Ectodermal cell (in vitro differentiated cells): ENCODE measurements at regions not wholly inside any gene's neighbourhood (a gene's known extent, or its start where the extent isn't known, plus 50 kb on each side); places are given as distances from the start of the nearest gene placed in this dataset.

Experiments used
- H3K27ac ChIP-seq: 2 replicates; pipeline ENCODE4 v1.7.0; 2013; ENCODE audit warnings: mild to moderate bottlenecking, low read depth, low read length; ENCODE audit not compliant: insufficient read depth, poor library complexity, severe bottlenecking
- H3K27me3 ChIP-seq: 2 replicates; pipeline ENCODE4 v1.7.0; 2013; ENCODE audit warnings: mild to moderate bottlenecking, low read length; ENCODE audit not compliant: insufficient read depth, control insufficient read depth, poor library complexity, severe bottlenecking
- H3K36me3 ChIP-seq: one replicate; pipeline ENCODE4 v1.7.0; 2013; ENCODE audit warnings: low read length; ENCODE audit not compliant: control insufficient read depth, insufficient read depth
- H3K4me1 ChIP-seq: one replicate; pipeline ENCODE4 v1.7.0; 2013; ENCODE audit warnings: low read length; ENCODE audit not compliant: control insufficient read depth, insufficient read depth
- H3K4me3 ChIP-seq: 2 replicates; pipeline ENCODE4 v1.7.0; 2013; ENCODE audit warnings: low read depth, low read length, control low read depth; ENCODE audit not compliant: insufficient read depth
- H3K9me3 ChIP-seq: 2 replicates; pipeline ENCODE4 v1.7.0; 2013; ENCODE audit warnings: mild to moderate bottlenecking, low read length, moderate library complexity; ENCODE audit not compliant: control insufficient read depth
- WGBS, 2 experiments: methylation state at CpG; one replicate each; pipeline ENCODE4 v1.1.7; 2013; ENCODE audit warnings: missing lambda C conversion rate in 2 of 2; 5-methylcytosine and 5-hydroxymethylcytosine counted together

DNA sequence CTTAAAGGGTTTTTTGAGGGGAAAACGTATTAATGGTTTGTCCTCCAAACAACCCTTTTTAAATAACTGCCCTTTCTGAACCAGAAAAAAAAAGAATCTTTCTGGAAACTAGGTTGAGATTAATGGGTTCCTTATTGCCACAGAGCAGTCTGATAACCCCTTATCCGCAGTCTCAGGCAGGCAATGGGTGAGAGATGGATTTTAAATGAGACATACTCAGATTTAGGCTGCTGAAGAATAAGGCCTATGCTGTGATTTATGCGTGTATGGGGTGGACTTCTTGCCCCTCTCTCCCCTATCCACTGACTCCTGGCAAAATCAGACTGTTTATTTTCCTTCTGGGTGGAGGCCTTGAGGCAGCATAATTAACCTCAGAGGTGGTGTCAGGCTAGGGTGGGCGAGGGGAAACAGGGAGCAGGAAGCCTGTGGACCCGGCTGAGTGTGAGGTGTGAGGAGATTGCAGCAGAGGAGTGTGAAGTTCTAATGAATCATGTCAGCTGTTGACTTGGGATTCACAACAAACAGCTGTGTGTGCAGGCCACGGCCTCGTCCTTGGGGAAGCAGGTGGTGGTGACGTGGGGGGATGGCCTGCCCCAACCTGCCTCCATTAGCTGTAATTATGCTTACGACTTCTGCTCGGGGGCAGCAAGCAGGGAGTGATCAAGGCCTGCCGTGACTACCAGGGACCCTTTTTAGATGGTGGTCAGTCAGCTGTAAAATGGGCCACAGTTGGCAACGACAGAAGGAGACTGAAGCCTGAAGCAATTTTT is 196.4 kb downstream of the SEMA6A start:
- no peaks in the 10 kb centered on the region for H3K9me3 ChIP-seq
- peaks cover 18% of the 10 kb centered on the region for H3K4me1 ChIP-seq
- no peaks in the 10 kb centered on the region for H3K27me3 ChIP-seq
- H3K4me3 ChIP-seq: no peak overlapping the region
- WGBS, 2 experiments: 80% methylated on average over 11 to 12 of the region's 12 CpGs
- H3K27ac ChIP-seq: peak overlapping the region; percentile 3
- no peaks in the 10 kb centered on the region for H3K36me3 ChIP-seq

DNA sequence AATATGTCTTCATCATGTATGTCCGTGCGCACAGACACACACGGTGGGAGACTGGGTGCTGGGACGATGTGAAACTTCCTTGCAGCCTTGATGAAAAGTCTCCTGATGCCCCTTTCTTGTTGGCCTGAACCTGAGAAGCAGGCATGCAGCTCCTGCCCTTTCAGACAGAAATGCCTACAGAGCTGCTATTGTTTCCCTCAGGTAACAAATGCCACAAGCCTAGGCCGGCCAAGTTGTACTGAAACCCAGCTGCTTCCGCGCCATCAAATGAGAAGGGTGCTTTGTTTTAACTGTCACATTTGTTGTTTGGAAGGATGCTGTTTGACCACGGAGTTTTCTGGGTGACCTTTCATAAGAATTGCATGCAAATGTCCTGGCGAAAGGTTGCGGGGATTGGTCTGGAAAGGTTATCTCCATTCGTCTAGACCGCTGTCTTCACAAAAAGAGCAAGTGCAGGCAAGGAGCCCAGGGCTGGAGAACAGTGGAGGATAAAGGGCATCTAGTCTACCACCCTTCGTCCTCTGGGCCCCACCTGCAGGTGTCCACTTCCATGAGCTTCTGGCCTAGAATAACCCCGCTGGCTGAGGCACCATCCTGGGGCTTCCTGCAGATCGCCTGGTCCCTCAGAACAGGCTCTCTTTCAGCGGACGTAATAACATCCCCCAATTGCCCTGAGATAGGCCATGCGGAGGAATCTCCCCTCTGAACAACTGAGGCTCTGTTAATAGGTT is 197.2 kb downstream of the SEMA6A start:
- no peak overlapping the region for H3K4me3 ChIP-seq
- no peaks in the 10 kb centered on the region for H3K9me3 ChIP-seq
- H3K27me3 ChIP-seq: no peaks in the 10 kb centered on the region
- 82% methylated on average over 18 of the region's 18 CpGs for WGBS, 2 experiments
- no peak overlapping the region for H3K27ac ChIP-seq
- peaks cover 16% of the 10 kb centered on the region for H3K4me1 ChIP-seq
- H3K36me3 ChIP-seq: no peaks in the 10 kb centered on the region

DNA sequence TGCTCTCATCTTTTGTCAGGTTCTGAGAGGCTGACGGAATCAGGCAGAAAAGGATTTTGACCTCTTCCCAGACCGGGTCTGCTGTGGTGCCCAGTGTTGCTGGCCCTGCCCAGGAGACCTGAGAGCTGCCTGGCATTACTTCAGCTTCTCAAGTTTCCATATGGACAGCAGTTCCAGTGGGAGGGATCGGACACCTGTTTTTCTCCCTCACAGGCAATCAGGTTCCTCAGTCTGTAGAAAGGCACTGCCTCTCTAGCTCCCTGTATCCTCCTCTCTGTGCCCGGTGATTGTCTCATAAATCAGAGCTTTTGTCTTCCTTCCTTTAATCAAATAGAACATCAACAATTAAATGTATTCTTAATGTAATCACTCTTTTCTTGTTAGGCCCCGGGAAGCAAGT is 198.7 kb downstream of the SEMA6A start:
- no peaks in the 10 kb centered on the region for H3K9me3 ChIP-seq
- H3K4me3 ChIP-seq: no peak overlapping the region
- H3K27ac ChIP-seq: no peak overlapping the region
- WGBS, 2 experiments: 77% methylated on average over 5 of the region's 5 CpGs
- no peaks in the 10 kb centered on the region for H3K36me3 ChIP-seq
- H3K27me3 ChIP-seq: no peaks in the 10 kb centered on the region
- H3K4me1 ChIP-seq: peaks cover 12% of the 10 kb centered on the region

DNA sequence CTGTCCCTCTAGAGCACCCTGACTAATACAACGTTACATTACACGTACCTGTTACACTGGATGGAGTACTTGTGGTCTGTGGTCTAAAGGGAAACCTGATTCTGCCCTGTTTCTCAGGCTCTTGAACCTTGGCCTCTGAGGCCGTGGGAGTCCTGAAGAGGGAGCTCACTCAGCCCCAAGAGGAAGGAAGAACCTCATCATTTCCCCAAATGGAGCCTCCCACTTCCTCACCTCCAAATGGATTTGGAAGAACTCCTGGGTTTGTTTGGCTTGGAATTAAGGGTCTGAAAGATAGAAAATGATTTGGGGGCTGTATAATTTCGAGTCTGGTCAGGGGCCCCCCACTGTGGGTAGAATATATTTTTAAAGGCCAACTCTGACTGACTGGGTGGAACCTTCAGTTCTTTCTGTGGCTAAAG is 200.2 kb downstream of the SEMA6A start:
- no peaks in the 10 kb centered on the region for H3K27me3 ChIP-seq
- H3K36me3 ChIP-seq: no peaks in the 10 kb centered on the region
- no peak overlapping the region for H3K27ac ChIP-seq
- H3K4me3 ChIP-seq: no peak overlapping the region
- peaks cover 12% of the 10 kb centered on the region for H3K4me1 ChIP-seq
- WGBS, 2 experiments: 87 to 96% methylated on average over 4 of the region's 4 CpGs
- H3K9me3 ChIP-seq: no peaks in the 10 kb centered on the region

DNA sequence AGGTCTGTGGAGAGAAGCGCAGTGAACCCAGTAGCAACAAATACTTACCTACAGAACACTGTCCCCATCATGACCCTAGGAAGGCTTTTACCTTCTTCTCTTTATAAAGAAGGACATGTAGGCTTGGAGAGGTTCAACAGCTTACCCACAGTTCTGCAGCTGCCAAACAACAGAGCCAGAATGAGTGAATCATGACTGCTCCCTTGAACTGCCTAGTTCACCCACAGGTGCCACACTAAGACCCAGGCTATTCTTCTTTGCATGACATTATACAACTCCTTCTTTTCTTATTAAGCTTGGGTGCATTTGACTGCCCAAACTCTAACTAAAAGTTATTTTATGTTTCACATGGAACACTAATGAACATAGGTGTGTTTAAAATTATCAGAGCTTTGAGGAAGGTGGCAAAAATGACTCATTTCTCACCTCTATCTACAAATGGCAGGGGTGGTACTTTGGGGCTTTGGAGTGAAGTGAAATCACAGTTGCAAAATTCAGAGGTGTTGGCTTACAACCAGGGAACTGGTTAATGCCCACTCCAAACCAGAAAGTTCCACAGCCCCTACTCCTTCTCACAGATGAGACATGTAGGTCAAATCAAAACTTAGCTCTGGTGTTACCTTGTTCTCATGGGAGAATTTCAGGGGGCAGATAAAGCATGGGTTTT is 201.6 kb downstream of the SEMA6A start:
- H3K4me3 ChIP-seq: no peak overlapping the region
- H3K27me3 ChIP-seq: no peaks in the 10 kb centered on the region
- no peak overlapping the region for H3K27ac ChIP-seq
- H3K9me3 ChIP-seq: no peaks in the 10 kb centered on the region
- H3K36me3 ChIP-seq: no peaks in the 10 kb centered on the region
- WGBS, 2 experiments: 92 to 100% methylated on average over 1 of the region's 1 CpG
- H3K4me1 ChIP-seq: peaks cover 12% of the 10 kb centered on the region

DNA sequence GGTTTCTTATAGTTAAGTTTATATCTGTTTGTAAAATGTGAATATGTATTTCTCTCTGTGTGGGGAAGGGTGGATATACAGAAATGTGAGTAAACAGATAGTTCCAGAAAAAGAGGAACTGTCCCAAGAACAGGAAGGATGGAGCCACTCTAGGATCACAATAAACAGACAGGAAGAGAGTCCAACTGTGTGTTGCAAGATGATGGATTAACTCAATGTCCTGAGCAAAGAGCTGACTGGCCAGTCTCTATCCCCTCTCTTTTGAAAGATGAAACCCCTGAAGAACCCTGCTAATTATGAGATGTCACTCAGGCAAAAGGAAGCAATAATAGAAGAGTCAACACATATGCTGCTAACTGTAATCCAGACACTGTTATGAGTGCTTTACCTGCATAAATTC is 202.7 kb downstream of the SEMA6A start:
- Histone ChIP-seq H3K27ac (no peak overlapping the region), H3K9me3 (no peaks in the 10 kb centered on the region), H3K36me3 (no peaks in the 10 kb centered on the region), H3K27me3 (no peaks in the 10 kb centered on the region), H3K4me3 (no peak overlapping the region), H3K4me1 (peaks cover 2% of the 10 kb centered on the region)

DNA sequence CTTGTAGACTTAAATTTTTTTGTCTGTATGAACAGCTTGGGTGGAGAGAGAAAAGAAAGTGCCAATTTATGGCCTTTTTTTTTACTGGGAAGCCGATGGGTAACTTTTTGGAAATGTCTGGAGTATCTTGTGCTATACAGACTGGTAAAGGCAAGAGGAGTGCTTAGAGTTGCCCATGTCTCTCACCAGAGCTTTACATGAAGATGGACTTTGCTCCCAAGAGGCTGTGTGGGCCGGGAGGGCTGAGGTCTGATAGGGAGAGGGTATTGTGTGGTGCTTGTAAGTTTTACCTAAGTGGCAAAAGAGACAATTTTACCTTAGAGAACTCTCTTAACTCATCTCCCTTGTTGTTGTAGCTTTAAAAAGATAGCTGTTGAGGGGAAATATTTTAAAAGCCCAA is 203.2 kb downstream of the SEMA6A start:
- H3K36me3 ChIP-seq: no peaks in the 10 kb centered on the region
- H3K27ac ChIP-seq: no peak overlapping the region
- H3K27me3 ChIP-seq: no peaks in the 10 kb centered on the region
- H3K4me1 ChIP-seq: no peaks in the 10 kb centered on the region
- no peaks in the 10 kb centered on the region for H3K9me3 ChIP-seq
- 85 to 93% methylated on average over 2 of the region's 2 CpGs for WGBS, 2 experiments
- H3K4me3 ChIP-seq: no peak overlapping the region

DNA sequence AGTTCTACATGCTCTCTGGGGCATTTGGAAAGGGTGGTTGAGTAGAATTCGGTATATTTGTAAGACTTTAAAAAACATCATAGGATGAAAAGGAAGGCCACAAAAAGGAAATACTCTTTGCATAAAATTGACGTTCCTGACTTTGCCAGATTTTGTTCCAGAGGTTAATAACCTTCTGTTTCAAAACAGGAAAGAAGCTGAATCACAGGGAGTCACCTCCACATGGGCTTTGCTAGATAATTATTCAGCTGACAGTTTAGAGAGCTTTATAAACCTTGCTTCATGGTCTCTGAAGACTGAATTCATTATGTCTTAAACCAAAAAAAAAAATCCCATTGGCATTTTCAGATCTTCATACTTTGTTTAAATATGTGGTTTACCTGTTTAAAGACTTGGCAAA is 203.7 kb downstream of the SEMA6A start:
- Histone ChIP-seq H3K4me3 (no peak overlapping the region), H3K27me3 (no peaks in the 10 kb centered on the region), H3K27ac (no peak overlapping the region), H3K9me3 (no peaks in the 10 kb centered on the region), H3K4me1 (no peaks in the 10 kb centered on the region), H3K36me3 (no peaks in the 10 kb centered on the region)
- WGBS, 2 experiments: 81 to 88% methylated on average over 2 of the region's 2 CpGs

DNA sequence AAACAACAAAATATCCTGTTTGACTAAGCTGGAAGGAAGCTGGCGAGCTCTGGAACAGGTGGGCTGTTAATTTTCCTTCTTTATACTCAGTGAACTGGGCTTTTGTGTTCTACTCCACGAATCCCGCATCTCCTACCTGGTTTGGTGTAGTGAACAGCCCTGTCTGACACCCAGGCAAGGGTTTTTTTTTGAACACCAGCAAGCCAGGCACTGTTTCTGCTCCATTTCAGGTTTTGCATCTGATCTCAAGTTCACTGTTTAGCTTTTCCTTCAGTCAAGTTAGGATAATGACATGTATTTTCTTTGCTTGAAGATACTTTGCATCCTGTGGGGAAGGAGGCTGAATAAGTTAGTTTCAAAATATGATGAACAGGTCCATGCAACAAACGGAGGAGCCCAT is 204.5 kb downstream of the SEMA6A start:
- H3K4me1 ChIP-seq: no peaks in the 10 kb centered on the region
- H3K4me3 ChIP-seq: no peak overlapping the region
- H3K36me3 ChIP-seq: no peaks in the 10 kb centered on the region
- 89 to 95% methylated on average over 4 of the region's 4 CpGs for WGBS, 2 experiments
- H3K9me3 ChIP-seq: no peaks in the 10 kb centered on the region
- H3K27me3 ChIP-seq: no peaks in the 10 kb centered on the region
- no peak overlapping the region for H3K27ac ChIP-seq

DNA sequence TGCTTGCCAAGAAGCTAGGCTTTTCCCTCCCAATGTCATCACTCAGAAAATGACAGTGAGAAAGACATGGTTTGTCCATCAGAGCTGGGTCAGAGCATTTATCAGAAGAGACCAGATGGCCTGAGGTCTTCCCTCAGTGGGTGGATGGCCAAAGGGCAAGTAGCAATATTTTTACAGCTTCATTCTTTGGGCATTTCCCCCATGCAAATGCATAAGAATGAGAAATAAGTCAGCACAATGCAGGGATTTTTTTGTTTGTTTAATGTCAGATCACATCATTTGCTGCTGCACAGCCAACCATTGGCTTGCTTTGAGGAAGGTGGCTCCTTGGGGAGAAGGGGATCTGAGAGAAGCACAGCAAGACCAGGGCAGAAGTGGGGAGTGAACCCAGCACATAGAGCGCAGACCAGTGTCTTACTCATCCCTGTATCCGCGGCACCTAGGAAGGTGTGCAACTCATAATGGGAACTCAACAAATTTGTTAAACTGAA is 209.6 kb downstream of the SEMA6A start:
- Histone ChIP-seq H3K4me3 (no peak overlapping the region), H3K36me3 (no peaks in the 10 kb centered on the region)
- 93 to 98% methylated on average over 3 of the region's 3 CpGs for WGBS, 2 experiments

More for the DNA sequence above, 209.6 kb downstream of the SEMA6A start:
- Histone ChIP-seq H3K4me1 (no peaks in the 10 kb centered on the region), H3K27ac (no peak overlapping the region), H3K9me3 (no peaks in the 10 kb centered on the region), H3K27me3 (no peaks in the 10 kb centered on the region)
